NAMALWA (cell line): ENCODE measurements at regions not wholly inside any gene's neighbourhood (a gene's known extent, or its start where the extent isn't known, plus 50 kb on each side); places are given as distances from the start of the nearest gene placed in this dataset.

Experiments used
- DNase-seq: peaks from one replicate; pipeline ENCODE4 v3.0.0-alpha.2; 2015; ENCODE audit warnings: low spot score

DNA sequence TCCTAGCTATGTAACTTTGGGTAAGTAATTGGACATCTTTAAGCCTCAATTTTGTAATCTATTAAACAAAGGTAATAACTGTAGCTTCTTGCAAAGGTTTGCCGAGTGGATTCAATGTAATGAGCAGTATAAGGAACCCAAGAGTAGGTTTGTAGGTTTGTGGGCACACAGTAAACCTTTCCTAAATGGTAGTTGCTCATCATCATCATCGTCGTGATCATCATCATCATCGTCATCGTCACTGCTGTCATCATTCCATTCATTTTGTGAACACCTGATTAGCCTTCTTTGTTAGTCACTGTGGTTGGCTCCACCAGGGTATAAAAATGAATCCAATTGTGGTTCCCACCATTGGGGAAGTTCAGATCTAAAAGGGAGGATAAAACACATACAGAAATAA is 223.1 kb upstream of the KIRREL3 start:
- no peak for DNase-seq

- DNase-seq = no peak
Observed at GRCh38 chr11:127223026-127223425, 222.5 kb upstream of the KIRREL3 start.

GRCh38 chr11:127219704-127220103 is 219.1 kb upstream of the KIRREL3 start:
- DNase-seq = no peak

- no peak for DNase-seq
Observed at GRCh38 chr11:127218275-127218608, 217.7 kb upstream of the KIRREL3 start.

DNA sequence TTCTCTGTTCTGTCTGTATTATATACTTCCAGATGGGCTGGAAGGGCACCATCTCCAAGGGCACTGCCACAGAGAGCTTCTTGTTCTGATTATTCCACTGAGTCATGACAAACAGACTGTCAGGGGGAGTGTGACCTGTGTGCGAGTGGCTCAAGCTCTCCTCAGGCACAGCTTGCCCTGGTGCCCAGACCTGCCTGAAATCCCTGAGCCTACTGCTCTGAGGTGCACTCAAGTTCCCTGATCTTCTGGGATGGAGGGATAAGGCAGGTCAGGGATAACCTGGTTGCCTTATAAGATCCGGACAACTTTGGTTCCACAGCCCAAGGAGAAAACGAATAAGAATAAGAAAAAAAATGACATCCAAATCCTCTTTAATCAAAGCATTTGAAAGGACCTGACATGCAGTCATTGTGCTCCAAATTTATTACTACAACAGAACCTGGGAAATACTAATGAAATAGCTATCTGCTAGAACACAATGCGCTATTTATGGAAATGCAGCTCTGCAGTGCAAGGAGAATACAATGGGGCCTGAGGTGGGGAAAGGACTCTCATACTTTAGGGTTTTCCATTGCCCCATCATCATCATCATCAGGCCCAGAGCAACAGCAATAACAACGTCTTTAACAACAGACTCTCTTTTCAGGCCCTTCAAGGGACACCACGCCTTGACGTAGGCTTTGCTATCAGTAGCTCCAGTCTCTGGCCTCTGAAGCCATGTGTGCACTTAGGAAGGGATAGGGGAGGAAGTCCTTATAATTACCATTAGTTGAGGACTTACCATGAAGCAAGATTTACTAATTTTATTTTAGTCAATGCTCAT is 217.1 kb upstream of the KIRREL3 start:
- DNase-seq = no peak

DNA sequence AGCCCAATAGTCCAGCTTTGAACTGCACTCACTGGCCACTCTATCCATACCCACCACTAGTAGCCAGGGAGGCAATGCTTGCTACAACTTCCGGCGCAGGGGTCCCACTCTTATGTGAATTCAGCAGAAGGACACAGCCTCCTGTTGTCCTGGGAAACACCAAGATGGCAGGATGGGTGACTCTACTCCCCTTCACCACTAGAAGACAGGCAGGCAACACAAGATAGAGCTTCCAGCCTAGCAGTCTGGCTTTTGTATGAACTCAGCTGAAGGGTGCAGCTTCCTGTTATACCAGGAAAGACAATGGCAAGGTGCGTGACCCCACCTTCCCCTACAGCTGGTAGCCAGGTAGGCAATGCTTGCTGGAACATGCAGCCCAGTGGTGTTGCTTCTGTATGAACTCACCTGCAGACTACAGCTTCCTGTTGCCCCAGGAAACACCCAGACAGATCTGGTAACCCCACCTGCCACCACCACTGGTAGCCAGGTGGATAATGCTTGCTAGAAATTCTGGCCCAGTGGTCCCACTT is 205.2 kb upstream of the KIRREL3 start:
- no peak for DNase-seq

DNA sequence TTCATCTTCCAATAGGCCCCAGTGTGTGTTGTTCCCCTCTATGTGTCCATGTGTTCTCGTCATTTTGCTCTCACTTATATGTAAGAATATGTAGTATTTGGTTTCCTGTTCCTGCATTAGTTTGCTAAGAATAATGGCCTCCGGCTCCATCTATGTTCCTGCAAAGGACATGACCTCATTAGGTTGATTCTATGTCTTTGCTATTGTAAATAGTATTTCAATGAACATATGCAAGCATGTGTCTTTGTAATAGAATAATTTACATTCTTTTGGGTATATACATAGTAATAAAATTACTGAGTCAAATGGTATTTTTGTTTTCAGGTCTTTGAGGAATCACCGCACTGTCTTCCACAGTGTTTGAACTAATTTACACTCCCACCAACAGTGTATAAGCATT is 202.9 kb upstream of the KIRREL3 start:
- no peak for DNase-seq

DNA sequence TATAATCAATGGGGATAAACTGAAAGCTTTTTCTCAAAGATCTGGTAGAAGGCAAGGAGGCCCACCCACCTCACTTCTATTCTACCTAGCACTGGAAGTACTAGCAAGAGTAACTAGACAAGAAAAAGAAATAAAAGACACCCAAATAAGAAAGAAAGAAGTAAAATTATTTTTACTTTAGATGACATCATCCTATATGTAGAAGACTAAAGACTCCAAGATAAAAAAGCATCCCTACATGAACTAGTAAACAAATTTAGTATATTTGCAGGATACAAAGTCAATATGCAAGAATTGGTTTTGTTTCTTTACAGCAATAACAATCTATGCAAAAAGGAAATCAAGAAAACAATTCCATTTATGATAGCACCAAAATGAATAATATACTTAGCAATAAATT is 201.5 kb upstream of the KIRREL3 start:
- DNase-seq = no peak

DNA sequence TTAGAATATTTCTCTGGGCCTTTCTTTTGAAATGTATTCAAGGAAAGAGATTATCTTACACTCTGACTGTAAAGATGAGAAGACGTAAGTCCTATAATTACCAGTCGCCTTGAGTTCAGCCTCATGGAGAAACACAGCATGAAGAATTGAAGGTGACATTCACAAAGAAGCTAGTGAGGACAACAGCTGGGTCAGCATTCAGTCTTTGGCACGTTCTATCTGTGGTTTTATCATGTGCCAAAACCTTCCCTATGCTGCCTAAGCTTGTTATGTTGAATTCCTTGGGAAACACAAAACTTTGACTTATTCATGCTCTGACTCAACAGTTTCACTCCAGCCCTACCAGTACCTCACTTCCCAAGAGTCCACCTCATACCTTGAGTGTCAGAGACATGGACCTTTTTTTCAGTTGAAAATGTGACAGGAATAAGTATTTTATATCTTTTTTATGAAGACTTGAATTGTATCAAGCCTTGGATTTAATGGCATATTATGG is 198.8 kb upstream of the KIRREL3 start:
- no peak for DNase-seq

DNA sequence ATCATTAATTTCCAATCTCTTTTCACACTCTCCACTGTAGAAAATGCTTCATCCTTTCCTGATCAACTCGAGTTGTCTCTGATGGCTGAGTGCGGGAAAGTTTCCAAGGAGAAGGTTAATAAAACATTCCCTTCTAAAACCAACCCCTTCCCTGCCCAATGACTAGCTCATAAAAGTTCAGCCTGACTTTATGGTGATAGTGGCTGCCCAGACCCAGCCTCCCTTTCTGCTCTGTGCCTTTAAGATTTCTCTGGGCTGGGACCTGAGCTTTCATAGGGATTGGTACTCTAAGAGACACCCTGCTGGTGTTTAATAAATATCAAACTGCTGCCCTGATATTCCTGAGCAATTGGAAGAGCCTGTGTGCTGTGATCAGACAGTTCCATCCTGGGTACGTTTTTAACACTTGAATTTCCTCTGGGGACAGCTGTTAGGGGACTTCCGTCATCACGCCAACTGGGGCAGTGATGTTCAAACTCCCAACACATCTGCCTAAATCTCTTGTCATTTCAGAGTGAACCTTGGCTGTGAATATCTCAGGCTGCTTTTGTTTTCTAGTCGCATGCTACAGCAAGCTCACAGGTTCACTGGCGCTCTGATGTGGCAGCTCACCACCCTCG is 195.0 kb upstream of the KIRREL3 start:
- no peak for DNase-seq

GRCh38 chr11:127194521-127194920 is 194.0 kb upstream of the KIRREL3 start:
- no peak for DNase-seq

GRCh38 chr11:127193950-127194349 is 193.4 kb upstream of the KIRREL3 start:
- no peak for DNase-seq

DNA sequence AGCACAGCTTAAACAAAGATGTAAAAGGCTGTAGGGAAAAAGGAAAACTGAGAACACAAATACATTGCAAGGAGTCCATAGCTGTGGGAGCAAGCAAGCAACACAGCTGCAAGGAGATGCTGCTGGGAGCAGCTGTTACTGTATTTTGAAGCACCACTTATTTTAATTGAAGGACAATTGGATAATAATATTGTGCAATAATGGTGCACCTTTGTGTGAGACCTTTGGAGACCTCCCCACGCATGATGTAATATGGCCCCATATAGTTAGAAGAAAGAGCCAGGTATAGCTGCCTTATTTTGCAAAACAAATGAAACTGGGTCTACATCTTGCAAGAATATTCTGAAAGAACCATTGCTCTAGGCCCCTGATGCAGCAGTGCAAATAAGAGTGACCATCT is 191.1 kb upstream of the KIRREL3 start:
- no peak for DNase-seq

- DNase-seq = no peak
Observed at GRCh38 chr11:127191261-127191660, 190.7 kb upstream of the KIRREL3 start.

DNA sequence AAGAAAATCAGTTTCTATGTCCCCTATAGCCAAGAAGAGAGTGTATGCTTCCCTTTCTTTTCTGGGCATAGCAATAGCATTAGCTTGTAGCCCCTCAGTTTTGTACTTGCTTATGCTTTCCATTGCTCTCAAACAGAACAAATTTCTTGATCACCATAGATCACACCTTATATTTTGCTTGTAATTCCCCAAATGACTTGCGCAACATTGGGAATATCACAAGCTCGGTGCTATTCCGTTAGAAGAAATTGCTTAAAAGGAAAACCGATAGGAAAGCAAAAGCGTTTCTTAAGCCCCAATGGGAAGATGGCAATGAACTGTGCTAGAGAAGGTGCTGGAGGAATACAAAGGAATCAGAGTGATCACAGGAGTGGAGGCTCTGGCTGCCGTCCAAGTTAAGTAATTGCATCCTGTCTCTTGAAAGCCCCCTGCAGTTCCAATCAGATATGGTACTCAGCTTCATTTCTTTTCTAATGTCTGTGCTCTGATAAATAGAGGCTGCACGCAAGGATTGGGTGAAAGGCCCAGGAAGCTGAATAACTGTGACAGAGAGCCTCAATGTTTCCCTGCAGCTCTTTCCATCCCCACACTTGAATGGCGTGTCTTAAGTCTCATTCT is 182.1 kb upstream of the KIRREL3 start:
- DNase-seq = no peak

GRCh38 chr11:127157225-127157624 is 156.7 kb upstream of the KIRREL3 start:
- no peak for DNase-seq

GRCh38 chr11:127149410-127149809 is 148.8 kb upstream of the KIRREL3 start:
- DNase-seq = no peak

GRCh38 chr11:127143251-127143650 is 142.7 kb upstream of the KIRREL3 start:
- no peak for DNase-seq

- no peak for DNase-seq
Observed at GRCh38 chr11:127138613-127139012, 138.0 kb upstream of the KIRREL3 start.

DNA sequence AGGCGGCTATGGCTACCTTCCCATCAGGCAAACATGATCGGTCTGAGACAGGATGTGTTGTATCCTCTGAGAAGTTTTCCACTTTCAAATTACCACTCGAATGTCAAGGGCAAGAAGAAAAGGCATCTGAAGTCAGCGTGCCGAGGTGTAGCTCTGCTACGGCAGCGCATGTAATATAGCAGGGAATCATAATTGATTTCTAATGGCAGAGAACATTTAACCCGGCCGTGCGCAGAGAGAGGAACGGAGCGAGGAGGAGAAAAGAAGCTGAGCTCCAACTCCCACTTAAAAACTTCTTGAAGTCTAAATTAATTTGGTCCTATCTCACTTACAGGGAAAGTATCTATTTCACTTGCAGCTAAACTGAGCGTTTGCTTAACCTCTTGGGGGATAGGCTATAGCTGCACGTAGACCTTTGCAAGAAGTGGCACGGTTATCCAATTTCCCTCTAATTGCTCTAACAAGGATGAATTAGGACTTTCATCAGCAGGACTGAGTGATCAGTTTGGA is 137.3 kb upstream of the KIRREL3 start:
- no peak for DNase-seq

DNA sequence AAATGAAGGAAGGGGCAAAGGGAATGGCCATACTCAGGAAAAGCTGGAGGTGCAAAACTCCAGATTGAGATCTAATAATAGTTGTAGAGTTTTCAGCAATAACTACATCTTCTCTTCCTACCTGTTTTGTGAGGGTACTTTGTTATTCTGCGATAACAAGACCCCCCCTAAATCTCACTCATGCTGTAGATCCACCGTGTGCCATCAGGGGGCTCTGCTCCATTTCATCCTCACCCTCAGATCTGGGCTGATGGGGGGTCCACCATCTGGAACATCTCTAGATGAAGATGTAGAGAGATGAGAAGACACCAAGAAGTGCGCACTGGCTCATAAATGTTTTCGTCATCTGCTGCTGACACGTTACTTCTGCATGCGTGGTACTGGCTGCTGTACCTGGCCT is 135.9 kb upstream of the KIRREL3 start:
- DNase-seq = no peak

GRCh38 chr11:127135256-127135655 is 134.7 kb upstream of the KIRREL3 start:
- no peak for DNase-seq

DNA sequence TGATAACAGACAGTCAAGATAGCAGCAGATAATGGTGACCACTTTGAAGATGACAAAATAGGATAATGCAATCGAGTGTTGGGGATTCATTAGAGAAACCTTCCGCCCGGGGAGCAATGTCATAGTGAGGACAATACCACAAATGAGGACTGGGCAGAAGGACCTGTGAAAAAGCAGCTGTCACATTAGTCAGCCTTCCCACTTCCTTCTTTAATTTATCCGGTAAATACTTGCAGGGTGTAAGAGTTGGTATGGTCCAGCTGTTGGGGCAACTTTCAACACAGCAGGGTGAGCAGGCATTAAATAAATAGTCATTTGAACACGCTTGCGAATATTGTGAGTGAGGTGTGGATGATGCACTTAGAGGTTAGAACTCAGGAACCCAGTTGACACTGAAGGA is 132.5 kb upstream of the KIRREL3 start:
- DNase-seq = no peak
